ENCODE measurements at regions not wholly inside any gene's neighbourhood (a gene's known extent, or its start where the extent isn't known, plus 50 kb on each side); places are given as distances from the start of the nearest gene placed in this dataset.

DNA sequence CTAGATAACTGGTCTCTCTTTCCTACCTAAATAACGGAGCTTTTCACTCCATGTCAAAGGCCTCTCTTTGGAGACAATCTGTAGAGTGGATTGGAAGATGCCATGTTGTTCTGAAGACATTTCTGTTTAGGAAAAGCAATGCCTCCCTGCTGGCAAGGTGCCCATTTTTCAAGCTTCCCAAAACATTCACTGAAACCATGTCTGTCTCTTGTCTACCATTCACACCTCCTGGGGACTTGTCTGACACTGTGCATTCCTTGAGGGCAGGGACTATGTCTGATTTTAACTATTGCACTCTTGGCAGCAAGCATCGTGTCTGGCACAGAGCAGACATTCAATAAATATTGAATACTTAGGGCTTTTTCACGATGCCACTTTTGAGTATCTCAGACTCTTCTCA, 528.9 kb upstream of the NRP1 start:
- H3K4me3 ChIP-seq (ENCODE audit: low read length): no peak overlapping the region
- TF ChIP-seq, protein P1, sequence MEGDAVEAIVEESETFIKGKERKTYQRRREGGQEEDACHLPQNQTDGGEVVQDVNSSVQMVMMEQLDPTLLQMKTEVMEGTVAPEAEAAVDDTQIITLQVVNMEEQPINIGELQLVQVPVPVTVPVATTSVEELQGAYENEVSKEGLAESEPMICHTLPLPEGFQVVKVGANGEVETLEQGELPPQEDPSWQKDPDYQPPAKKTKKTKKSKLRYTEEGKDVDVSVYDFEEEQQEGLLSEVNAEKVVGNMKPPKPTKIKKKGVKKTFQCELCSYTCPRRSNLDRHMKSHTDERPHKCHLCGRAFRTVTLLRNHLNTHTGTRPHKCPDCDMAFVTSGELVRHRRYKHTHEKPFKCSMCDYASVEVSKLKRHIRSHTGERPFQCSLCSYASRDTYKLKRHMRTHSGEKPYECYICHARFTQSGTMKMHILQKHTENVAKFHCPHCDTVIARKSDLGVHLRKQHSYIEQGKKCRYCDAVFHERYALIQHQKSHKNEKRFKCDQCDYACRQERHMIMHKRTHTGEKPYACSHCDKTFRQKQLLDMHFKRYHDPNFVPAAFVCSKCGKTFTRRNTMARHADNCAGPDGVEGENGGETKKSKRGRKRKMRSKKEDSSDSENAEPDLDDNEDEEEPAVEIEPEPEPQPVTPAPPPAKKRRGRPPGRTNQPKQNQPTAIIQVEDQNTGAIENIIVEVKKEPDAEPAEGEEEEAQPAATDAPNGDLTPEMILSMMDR (conservative IDR thresholded peaks at IDR 0.05; ENCODE audit: low read depth, low read length): no peak
- no peak for DNase-seq (ENCODE audit: low read depth)

- TF ChIP-seq, protein P1 (conservative IDR thresholded peaks at IDR 0.05; ENCODE audit: low read depth, low read length): no peak
- DNase-seq (ENCODE audit: low read depth): no peak
- no peak overlapping the region for H3K4me3 ChIP-seq (ENCODE audit: low read length)
These were observed 528.2 kb upstream of the NRP1 start for GRCh38 chr10:33862536-33863105.

DNA sequence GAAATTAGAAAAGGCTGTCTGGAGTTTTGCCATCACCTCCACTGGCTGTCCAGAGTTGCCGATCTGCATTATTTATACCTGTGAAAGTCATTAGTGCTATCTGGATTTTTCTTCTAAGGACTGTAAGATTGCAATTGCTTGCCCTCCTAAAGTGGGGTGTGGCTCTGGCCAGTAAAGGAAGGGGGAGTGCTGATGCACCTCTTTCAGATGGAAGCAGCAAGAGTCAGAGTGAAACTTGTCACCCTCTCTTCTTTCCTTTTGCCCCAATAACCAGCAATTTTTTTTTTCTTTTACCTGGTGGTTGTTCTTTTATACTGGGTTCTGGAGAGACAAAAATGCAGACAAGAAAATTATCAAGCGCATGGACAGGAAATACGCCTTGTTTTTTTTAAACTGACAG, 527.4 kb upstream of the NRP1 start:
- no peak for DNase-seq (ENCODE audit: low read depth)
- H3K4me3 ChIP-seq (ENCODE audit: low read length): no peak overlapping the region
- TF ChIP-seq, protein P1 (conservative IDR thresholded peaks at IDR 0.05; ENCODE audit: low read depth, low read length): no peak

DNA sequence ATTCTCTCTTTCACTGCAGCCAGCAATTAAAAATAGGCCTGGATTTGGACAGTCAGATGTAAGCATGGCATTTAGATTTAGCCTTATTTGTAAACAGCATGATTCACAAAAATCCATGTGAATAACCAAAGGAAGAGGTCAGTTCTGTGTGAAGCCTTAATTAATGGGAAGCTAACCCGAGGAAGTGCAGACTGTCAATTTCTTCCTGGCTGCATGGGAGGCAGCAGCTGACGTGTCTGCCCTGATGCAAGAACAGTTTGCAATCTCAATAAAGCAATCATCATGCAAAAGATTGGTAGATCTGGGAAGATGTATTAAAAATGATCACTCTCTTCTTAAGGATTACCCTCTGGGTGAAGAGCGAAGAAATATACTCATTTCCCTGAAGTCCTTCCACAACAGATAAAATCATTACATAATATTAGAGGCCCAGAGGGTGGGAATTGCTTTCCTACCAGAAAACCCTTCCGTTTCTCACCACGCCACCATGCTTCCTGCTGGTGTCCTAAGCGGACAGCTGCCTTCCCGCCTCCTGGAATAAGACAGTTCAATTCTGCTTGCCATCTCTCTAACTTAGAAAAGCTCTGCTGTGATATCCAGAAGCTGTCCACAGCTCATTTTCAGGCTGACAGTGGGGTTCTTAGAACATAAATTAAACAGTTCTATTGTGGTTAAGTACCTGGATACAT, 526.7 kb upstream of the NRP1 start:
- DNase-seq (ENCODE audit: low read depth): no peak
- H3K4me3 ChIP-seq (ENCODE audit: low read length): no peak overlapping the region
- TF ChIP-seq, protein P1 (conservative IDR thresholded peaks at IDR 0.05; ENCODE audit: low read depth, low read length): no peak

GRCh38 chr10:33860552-33860951, 526.1 kb upstream of the NRP1 start:
- TF ChIP-seq, protein P1 (conservative IDR thresholded peaks at IDR 0.05; ENCODE audit: low read depth, low read length): no peak
- no peak overlapping the region for H3K4me3 ChIP-seq (ENCODE audit: low read length)
- no peak for DNase-seq (ENCODE audit: low read depth)

DNA sequence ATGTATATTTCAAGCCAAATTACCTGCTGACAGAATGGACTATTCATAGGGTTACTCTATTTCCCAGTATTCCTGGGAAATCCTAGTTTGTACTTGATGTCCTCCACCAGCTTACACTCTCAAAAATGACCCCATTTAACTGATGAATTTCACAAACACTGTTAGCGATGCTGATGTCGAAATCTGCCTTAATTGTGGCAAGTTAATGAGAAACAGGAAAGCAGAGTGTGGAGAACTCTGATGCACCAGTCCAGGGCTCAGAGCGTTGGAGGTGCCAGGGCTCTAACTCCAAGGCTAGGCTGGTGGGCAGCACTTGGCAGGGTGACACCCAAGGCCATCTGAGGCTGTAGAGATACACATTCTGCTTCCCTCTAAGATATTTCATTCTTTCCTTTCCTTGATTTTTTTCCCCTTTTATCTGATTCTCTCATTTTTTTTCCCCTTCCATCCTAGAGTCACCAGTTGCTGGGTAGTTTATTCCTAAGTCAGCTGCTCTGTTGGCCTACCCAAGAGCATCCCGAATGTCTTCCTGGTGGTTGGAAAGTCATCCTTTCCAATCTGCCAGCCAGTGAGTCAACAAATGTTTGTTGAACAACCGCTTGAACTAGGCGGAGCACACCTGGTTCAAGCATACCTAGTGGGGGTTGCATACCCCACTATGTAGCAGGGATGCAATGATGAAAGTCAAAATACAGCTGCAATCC, 525.0 kb upstream of the NRP1 start:
- TF ChIP-seq, protein P1 (conservative IDR thresholded peaks at IDR 0.05; ENCODE audit: low read depth, low read length): no peak
- H3K4me3 ChIP-seq (ENCODE audit: low read length): no peak overlapping the region
- DNase-seq (ENCODE audit: low read depth): no peak
